ENCODE measurements at regions not wholly inside any gene's neighbourhood (a gene's known extent, or its start where the extent isn't known, plus 50 kb on each side); places are given as distances from the start of the nearest gene placed in this dataset.

DNA sequence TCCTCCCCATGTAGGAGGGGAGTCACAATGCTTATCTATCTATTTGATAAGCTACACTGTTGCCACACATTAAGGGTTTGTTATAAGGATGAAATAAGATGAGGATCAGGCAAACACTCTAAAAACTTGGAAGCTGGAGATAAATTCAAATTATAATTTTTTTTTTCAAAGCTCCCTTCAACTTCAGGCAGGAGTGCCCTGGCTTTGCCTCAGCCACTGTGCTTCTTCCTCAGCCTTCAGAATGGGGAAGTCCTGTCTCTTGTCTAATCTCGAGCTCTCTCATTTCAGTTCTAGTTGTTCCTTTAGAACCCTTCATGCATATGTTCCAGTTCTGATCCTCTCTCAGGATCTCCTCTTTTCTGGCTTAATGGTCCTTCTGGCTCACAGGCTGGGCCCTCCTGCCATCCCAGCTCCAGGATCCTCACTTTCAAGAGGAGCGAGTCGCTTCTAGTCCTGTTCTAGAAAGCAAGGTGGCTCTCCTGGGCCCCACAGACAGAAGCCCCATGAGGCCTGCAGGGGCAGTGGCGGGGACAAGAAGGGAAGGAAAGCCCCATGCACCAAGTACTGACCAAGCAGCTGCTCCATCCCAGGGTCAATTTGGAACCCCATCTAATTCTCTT lies 164.3 kb downstream of the VEGFA start:
- TF ChIP-seq TAF1 (IDR thresholded peaks at IDR 0.05; ENCODE audit: borderline replicate concordance, insufficient read depth, low read length): no peak
- no peak for TF ChIP-seq SIN3A (IDR thresholded peaks at IDR 0.05; ENCODE audit: borderline replicate concordance, insufficient read depth, low read length)
- TF ChIP-seq POLR2AphosphoS5 (IDR thresholded peaks at IDR 0.05; ENCODE audit: low read depth, low read length): no peak
- TF ChIP-seq FOXP2 (optimal IDR thresholded peaks at IDR 0.05; ENCODE audit: borderline replicate concordance, extremely low read depth, extremely low read length, insufficient read depth): no peak
- TF ChIP-seq REST (IDR thresholded peaks at IDR 0.05; ENCODE audit: insufficient read depth in 1 of 2, low read depth in 2 of 2, low read length in 2 of 2): no peak

DNA sequence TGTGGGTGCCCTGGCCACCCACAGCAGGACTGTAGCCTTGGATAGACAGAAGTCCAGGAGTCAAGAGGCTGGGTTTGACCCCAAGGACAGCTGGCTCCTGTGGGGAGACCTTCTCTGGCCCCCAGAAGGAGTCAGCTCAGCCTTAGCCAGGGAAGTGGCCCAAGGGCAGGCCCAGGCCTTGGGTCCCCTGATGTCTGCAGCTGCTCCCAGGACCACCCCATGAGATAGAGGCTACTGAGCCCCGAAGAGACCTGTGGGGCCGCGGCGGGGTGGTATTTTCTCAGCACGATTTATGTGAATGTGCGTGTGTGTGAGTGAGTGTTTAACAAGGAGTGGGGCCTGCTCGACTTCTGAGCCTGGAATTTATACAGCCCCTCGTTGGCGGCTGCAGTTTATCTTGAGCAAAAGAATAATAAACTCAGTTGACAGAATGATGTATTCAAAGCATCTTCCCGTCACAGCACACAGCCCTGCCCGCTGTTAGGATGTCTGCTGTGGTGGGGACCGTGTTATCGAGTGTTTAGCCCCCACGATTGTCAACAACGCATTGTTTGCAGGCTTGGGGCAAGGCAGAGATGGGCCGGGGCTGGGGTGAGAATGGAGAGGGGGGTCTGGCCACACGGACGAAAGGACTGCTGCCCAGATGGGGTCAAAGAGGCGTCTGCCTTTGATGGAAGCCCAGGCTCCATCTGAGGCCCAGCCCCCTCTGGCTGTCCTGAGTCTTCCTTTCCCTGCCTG lies 163.3 kb downstream of the VEGFA start:
- TF ChIP-seq POLR2AphosphoS5 (IDR thresholded peaks at IDR 0.05; ENCODE audit: low read depth, low read length) (no peak), FOXP2 (optimal IDR thresholded peaks at IDR 0.05; ENCODE audit: borderline replicate concordance, extremely low read depth, extremely low read length, insufficient read depth) (peak; percentile 34)

DNA sequence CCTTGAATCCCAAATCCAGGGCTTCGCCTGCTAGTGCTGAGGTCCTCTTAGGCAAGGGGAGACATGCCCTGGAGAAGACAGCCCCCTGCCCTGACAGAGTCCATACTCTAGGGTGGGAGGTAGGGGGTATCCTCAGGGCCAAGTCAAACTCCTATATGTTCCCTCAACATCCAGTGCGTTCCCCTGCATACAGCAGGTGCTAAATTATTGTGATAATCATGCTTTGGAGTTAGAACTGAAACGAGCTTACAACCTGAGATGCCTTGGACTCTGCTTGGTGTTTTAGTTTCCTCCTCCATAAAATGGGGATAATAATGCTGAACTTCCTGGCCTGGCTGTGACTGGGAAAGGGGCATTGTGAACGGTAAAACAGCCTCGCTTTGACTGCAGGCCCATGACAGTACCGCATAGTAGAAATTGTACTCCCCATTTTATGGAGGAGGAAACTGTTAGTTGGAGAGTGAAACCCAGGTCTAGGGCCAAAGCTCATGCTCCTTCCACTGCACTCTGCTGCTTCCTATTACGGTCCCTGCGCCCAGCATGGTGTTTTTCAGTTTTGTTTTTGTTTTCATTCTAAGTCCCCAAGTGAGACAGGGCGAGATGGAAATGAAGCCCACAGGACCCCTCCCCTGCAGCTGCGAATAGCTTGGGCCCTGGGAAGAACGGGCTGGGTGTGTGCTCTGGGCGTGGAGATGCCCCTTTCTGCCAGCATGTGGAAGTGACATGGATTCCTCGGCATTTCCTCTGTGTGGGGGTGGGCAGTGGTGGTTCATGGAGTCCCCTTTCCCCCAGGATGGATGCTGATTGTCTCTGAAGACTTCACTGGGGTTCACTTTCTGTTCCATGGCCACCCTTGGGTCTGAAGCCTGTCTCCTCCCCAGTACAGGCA lies 162.5 kb downstream of the VEGFA start:
- TF ChIP-seq TAF1 (IDR thresholded peaks at IDR 0.05; ENCODE audit: borderline replicate concordance, insufficient read depth, low read length) (no peak), POLR2AphosphoS5 (IDR thresholded peaks at IDR 0.05; ENCODE audit: low read depth, low read length) (no peak), SIN3A (IDR thresholded peaks at IDR 0.05; ENCODE audit: borderline replicate concordance, insufficient read depth, low read length) (no peak), REST (IDR thresholded peaks at IDR 0.05; ENCODE audit: insufficient read depth in 1 of 2, low read depth in 2 of 2, low read length in 2 of 2) (no peak), FOXP2 (optimal IDR thresholded peaks at IDR 0.05; ENCODE audit: borderline replicate concordance, extremely low read depth, extremely low read length, insufficient read depth) (no peak)

GRCh38 chr6:43931201-43931600 lies 161.2 kb downstream of the VEGFA start:
- TF ChIP-seq TAF1 (IDR thresholded peaks at IDR 0.05; ENCODE audit: borderline replicate concordance, insufficient read depth, low read length): no peak
- no peak for TF ChIP-seq FOXP2 (optimal IDR thresholded peaks at IDR 0.05; ENCODE audit: borderline replicate concordance, extremely low read depth, extremely low read length, insufficient read depth)
- no peak for TF ChIP-seq REST (IDR thresholded peaks at IDR 0.05; ENCODE audit: insufficient read depth in 1 of 2, low read depth in 2 of 2, low read length in 2 of 2)
- TF ChIP-seq SIN3A (IDR thresholded peaks at IDR 0.05; ENCODE audit: borderline replicate concordance, insufficient read depth, low read length): no peak
- no peak for TF ChIP-seq POLR2AphosphoS5 (IDR thresholded peaks at IDR 0.05; ENCODE audit: low read depth, low read length)

DNA sequence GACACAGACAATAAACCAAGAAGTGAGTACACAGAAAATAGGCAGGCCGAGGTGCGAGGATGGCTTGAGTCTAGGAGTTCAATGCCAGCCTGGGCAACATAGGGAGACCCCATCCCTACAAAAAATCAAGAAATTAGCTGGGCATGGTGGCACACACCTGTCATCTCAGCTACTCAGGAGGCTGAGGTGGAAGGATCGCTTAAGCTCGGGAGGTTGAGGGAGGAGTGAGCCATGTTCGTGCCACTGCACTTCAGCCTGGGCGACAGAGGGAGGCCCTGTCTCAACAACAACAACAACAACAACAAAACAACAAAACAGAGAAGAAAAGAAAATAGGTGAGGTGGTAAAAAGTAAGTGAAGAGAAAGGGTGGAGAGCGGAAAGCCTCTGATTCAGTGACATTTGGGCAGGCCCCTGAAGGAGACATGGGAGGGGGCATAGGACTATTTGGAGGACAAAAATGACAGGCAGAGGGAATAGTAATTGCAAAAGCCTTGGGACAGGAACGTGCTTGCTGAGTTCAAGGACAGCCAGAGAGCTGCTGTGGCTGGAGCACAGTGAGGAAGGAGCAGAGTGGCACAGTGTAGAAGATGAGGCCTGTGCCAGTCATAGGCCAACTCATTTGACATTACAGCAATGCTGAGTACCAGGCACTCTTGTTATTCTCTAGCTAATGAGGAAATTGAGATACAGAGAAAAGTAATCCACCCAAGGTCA lies 160.6 kb downstream of the VEGFA start:
- TF ChIP-seq SIN3A (IDR thresholded peaks at IDR 0.05; ENCODE audit: borderline replicate concordance, insufficient read depth, low read length) (no peak), REST (IDR thresholded peaks at IDR 0.05; ENCODE audit: insufficient read depth in 1 of 2, low read depth in 2 of 2, low read length in 2 of 2) (no peak), FOXP2 (optimal IDR thresholded peaks at IDR 0.05; ENCODE audit: borderline replicate concordance, extremely low read depth, extremely low read length, insufficient read depth) (no peak), TAF1 (IDR thresholded peaks at IDR 0.05; ENCODE audit: borderline replicate concordance, insufficient read depth, low read length) (no peak), POLR2AphosphoS5 (IDR thresholded peaks at IDR 0.05; ENCODE audit: low read depth, low read length) (no peak)

Measured in PFSK-1 (cell line).